ENCODE measurements at regions not wholly inside any gene's neighbourhood (a gene's known extent, or its start where the extent isn't known, plus 50 kb on each side); places are given as distances from the start of the nearest gene placed in this dataset.

- TF ChIP-seq CTCF (IDR thresholded peaks at IDR 0.05) (no peak), POLR2A (IDR thresholded peaks at IDR 0.05) (no peak)
These were observed 558.6 kb upstream of the ADGRL2 start for GRCh38 chr1:81242103-81242502.
